ENCODE measurements at regions not wholly inside any gene's neighbourhood (a gene's known extent, or its start where the extent isn't known, plus 50 kb on each side); places are given as distances from the start of the nearest gene placed in this dataset.

DNA sequence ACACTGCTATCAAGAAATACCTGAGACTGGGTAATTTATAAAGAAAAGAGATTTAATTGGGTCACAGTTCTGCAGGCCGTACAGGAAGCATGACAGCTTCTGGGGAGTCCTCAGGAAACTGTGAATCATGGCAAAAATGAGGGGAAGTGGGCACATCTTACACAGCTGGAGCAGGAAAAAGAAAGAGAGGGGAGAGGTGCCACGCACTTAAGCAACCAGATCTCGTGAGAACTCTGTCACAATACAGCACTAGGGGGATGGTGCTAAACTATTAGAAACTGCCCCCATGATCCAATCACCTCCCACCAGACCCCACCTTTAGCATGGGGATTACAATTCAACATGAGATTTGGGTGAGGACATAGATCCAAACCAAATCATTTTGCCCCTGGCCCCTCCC, 105.5 kb upstream of the CPLX2 start:
- DNase-seq = no peak

DNA sequence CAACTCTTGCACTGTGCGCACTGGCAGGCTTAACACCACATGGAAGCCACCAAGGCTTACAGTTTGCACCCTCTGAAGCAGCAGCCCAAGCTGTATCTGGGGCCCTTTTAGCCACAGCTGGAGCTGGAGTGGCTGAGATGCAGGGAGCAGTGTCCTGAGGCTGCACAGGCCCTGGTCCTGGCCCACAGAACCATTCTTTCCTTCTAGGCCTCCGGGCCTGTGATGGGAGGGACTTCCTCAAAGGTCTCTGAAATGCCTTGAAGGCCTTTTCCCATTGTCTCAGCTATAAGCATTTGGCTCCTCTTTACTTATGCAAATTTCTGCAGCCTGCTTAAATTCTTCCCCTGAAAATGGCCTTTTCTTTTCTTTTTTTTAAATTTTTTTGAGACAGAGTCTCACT, 104.4 kb upstream of the CPLX2 start:
- no peak for DNase-seq

DNA sequence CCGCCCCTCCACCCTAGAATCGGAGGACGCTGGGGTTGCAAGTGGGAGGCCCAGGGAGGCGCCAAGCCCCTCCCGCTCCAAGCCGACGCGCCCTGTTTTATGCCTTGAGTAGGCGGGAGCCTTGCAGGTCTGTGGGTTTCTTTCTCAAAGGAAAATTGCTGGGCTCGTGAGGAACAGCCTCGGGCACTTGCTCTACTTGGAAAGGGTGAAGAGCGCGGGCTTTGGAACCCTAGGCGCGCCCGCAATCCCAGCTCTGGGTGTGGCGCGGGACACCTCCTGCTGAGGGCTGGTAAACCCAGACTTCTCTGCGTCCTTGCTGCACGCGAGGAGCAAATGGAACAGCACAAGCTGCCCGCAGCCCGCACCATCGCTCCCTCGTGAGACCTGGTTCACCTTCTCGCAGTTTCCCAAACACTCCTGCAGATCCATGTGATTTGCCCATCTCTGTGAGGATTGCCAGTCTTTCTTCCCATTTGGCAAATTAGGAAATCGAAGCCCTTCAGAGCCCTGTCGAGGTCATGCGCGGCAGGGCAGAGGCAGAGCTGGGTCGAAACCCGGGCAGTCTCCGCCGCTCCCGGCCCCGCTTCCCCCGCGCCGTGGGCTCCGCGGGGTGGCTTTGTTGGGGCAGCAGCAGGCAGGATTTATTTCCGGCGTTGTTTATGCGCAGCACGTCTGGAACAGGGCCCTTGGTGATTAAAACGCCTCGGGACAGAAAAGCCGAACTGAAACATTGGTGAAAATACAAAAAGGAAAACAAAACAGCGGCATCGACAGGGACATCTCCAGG, 98.4 kb upstream of the CPLX2 start:
- no peak for DNase-seq

DNA sequence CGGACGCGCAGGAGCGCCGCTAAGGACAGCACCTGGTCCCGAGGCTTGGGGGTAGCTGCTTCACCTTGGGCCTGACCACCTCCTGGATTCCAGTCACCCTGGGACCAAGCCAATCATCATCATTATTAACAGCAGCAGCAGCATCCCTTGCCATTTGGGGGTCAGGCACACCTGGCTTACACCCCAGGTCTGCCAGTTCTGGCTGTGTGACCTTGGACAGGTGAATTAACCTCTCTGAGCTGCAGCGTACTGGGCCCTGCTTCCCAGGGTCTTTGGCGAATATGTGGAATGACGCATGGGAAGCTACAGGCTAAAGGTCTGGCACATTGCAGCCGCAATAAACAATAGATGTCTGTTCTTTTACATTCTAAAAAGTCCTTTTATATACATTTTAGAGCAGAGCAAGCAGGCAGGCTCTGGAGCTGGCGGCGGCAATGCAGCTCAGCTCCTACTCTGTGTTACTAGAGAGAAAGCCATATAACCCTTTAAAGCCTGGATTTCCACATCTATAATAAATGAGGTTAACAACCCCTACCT, 97.8 kb upstream of the CPLX2 start:
- no peak for DNase-seq

DNA sequence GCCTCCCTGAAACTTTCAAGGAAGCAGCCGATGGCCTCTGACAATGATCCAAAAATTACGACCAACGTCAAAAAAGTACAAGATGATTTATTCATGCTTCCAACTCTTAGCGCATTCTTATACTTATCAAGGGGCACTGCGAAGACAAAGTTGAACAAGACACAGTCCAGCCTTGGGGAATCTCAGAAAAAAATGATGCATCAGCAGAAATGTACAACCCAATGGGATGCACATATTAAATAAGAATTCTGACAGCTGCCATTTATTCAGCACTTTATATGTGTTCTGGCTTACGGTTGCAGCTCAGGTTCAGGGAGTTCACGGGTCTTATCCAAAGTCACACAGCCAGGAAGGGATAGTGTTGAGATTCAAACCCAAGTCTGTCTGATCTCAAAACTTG, 96.0 kb upstream of the CPLX2 start:
- no peak for DNase-seq

DNA sequence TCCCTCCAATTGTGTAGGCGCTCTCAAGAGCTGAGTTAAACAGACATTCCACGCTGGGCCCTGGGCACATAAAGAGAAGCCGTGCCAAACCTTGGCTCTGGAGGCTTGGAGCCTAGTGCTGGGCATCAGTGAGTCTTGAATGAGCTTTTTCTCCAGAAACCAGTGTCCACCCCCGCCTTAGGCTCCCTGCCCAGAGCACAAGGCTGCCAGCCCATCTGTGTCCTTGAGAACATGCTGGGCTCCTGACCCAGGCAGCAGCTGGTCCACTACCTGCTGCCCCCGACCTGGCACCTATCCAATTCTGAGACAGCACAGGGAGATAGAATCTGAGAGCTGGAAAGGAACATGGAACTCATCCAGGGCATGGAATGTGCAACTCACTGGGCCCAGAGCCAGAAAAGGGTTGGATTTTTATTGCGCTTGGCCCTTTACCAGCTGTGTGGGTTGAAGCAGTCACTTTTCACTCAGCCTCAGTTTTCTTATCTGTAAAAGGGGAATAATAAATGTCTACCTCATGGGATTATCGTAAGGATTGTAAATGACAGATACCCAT, 92.4 kb upstream of the CPLX2 start:
- DNase-seq = no peak

DNA sequence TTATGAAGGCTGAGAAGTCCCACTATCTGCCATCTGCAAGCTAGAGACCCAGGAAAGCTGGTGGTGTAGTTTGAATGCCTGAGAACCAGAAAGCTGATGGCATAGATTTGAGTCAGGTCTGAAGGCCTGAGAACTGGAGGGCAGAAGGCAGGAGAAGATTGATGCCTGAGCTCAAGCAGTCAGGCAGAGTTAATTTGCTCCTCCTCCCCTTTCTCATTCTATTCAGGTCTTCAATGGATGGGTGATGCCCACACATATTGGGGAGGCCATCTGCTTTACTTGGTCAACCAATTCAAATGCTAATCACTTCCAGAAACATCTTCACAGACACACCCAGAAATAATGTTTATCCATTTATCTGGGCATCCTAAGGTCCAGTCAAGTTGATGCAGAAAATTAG, 87.6 kb upstream of the CPLX2 start:
- no peak for DNase-seq

DNA sequence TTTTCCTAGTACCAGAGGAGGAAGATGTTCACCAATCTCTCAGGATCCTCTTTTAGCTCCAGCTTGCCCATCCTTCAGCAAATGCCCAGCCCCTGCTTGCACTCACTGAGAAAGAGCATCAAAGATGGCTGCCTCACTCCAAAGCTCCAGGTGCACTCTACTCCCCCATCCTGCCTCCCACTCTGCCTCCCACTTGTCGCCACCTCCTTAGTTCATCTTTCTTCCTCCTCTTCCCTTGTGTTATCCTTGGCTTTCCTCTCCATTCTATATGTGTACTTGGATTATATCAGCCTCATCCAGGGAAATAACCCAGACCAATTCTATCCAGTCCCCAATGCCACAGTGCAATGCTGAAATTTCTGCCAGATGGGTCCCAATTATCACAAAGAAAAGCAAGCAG, 87.1 kb upstream of the CPLX2 start:
- no peak for DNase-seq

DNA sequence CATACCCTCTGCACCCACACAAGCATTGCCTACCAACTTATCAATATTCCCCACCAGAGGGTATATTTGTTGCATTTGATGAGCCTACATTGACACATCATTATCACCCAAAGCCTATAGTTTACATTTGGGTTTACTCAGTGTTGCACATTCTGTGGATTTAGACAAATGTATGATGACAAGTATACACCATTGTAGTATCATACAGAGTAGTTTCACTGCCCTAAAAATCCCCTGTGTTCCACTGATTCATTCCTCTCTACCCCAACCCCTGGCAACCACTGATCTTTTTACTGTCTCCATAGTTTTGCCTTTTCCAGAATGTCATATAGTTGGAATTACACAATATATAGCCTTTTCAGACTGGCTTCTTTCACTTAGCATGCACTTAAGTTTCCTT, 85.7 kb upstream of the CPLX2 start:
- no peak for DNase-seq

DNA sequence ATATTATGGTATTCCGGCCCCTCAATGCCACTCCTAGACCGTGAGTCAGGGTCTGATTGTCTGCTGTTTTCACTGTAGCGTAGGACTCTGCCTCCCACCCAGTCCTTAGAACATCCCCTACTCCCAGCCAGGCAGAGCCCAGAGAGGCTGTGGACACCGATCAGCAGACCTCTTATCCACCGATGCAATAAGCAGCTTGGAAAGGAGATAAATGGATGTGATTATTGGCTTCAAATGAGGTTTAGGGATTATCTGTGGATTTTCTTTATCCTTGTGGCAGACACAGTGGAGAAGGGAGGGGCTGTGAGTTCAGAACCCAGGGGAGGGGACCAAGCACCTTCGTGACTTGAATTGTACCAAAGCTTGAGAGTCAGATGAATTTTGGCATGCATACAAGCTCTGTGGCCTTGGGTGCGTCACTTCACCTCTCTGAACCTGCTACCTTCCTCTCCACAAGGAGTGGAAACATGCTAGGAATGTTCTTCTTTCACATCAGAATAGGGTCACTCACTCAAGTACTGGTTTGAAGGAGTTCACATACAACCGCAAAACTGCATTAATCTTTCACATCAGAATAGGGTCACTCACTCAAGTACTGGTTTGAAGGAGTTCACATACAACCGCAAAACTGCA, 83.1 kb upstream of the CPLX2 start:
- DNase-seq = no peak

DNA sequence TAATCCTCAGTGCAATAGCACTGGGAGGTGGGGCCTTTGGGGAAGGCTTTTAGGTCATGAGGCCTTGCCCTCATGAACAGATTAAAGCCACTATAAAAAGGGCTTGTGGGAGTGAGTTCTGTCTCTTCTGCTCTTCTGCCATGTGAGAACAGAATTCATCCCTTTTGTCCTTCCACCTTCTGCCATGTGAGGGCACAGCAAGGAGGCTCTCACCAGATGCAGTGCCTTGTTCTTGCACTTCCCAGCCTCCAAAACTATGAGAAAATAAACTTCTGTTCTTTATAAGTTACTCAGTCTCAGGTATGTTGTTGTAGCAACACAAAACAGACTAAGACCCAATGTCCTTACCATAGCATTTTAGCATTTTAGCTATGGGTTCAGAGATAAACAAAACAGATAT, 81.7 kb upstream of the CPLX2 start:
- no peak for DNase-seq

DNA sequence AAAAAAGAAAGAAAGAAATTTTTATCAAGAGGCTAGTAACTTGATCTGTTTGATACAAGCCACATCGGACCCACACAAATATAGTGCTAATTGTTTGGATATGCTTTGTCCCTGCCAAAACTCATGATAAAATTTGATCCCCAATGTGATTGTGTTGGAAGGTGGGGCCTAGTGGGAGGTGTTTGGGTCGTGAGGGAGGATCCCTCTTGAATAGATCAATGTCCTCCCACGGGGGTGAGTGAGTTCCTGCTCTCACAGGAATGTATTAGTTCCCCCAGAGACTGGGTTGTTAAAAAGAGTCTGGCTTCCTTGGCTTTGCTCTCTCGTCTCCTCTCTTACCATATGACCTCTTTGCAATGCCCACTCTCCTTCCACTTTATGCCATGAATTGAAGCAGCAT, 80.6 kb upstream of the CPLX2 start:
- DNase-seq = no peak

DNA sequence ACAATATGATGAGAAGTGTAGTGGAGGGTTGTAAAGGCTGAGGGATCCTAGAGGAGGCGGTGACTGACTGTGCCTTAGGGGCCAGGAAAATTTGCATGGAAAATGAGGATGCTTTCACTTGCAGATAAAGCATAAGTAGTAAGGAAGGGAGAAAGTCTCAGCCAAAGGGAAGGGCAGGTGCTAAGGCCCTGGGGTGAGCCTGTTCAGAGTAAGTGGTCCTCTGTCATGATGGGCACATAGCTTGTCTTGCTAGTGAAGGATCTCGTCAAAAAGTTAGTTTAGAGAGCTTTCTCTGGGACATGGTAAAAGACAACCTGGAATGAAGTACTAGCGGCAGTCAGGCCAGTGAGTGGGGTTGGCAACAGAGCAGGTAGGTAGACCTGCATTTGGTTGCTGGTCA, 75.4 kb upstream of the CPLX2 start:
- DNase-seq = no peak

DNA sequence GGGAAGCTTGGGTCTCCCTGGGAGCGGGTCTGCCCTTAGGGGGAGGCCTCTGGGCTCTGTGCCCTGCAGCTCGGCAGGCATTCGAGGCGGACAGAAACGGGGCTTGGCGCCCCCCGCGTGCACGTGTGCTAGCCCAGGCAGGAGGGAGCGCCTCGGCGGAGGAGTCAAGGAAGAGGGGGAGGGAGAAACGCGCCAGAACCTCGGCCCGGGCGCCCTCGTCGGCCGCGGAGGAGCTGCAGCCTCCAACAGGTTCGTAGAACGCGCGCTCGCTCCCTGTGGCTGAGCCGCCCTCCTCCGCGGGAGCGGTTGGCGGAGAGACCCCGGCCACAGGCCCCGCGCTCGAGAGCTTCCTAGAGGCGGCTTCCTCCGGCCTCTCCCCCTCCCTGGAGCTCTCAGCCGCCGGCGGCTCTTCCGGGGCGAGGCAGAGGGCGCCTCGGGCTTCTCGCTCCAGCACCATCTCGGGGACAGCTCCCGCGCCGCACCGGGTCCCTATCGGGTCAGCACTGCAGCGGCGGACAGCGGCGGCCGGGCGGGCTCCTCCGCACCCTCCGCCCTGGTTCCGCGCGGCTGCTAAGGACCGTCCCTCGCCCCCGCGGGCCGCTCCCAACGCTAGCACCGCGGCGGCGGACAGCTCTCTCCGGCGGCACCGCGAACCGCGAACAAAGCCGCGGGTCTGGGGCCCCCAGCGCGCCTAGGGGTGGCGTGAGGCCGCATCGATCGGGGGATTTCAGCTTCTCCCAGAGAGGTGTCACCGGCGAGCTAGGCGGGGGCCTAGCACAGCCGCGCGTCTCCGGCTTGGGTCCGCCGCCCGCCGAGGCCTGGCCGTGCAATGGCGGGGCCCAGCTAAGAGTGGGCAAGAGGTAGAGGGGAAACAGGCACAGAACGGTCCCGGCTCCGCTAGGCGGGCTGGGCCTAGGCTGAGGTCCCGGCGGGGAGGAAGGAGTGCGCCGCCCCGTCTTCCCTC, 74.6 kb upstream of the CPLX2 start:
- DNase-seq = peak; percentile 85 to 88

DNA sequence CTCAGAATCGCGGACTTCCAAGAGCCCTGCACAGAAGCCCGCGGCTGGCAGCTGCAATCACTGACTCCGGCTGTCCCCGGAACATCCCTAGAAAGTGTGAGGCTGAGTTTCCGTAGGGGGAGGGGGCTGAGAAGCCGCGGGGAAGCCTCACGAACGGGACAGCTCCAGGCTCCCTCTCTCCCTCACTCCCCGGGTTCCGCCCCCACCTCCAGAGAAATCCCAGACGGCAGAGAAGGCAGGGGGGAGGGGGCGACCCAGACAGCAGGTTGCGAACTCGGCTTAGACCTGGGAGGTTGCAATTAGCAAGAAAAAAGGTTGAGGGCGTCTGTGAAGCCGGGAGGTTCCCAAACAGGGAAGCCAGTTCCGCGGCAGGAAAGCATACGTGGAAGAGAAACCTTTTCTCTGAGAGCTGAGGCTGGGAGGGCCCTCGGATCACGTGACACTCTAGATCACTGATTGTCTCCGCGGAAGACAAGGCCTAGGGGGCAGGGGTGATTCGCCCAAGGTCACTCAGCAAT, 73.8 kb upstream of the CPLX2 start:
- DNase-seq = no peak

DNA sequence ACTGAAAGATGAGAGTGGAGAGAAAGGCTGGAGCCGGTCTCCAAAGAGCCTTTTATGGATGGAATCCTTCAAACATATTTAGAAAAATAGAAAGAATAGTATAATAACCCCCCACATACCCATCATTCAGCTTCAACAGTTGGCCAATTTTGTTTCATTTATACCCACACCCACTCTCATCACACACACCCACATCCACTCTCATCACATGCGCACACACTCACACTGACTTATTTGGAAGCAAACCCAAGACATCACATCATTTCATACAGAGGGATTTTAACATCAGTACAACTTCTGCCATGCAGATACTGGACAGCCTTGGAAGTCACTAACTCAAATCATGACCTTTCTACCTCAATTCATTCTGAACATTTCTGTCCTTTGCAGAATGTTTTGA, 72.8 kb upstream of the CPLX2 start:
- no peak for DNase-seq

DNA sequence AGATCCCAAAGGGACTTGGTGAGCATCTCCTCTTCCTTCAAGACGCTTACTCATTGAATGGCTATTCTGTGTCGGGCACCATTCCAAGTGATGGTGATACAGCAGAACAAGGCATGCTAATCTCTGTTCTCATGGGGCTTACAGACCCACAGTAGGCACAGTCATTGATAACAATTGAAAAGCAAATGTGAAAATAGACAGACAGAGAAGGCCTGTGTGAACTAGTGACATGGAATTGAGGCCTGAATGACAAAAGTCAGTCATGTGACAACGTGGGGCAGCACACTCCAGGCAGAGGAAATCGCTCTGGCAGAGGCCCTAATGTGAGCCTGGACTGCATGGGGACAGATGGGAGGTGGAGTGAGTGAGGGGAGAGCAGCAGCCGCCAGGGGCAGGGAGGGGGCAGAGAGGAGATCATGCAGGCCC, 70.7 kb upstream of the CPLX2 start:
- DNase-seq = no peak

DNA sequence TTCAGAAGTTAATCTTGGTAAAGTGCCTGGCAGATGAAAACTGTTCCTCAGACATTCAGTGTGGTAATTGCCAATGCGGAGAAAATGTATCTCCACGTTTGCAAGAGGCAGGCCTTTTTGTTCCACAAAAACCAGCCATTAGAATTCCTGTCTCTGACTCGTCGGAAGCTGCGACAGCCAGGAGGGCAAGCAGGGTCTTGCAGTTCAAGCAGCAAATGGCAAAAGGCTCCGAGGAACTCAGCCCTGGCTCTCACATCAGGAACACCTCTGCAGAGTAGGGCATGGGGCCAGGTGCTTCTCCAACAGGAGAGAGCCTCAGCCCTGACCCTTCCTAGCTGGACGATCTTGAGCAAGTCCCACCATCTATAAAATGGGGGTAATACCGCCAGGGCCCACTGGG, 69.0 kb upstream of the CPLX2 start:
- DNase-seq = no peak

DNA sequence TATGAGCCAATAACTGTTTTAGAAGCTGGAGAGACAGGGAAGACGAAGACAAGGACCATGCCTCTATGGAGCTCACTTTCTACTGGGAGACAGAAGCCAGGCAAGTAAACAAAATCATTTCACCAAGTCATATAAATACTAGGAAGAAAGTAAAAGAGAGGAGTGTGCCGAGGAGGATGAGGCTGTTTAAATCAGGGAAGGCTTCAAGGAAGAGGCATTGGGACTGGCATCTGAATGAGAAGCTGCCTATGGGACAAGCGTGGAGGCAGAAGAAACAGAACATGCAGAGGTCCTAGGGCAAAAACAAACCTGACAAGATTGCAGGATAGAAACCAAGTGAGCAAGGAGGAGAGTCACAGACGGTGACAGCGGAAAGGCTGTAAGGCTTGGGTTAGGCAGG, 68.1 kb upstream of the CPLX2 start:
- DNase-seq = no peak

DNA sequence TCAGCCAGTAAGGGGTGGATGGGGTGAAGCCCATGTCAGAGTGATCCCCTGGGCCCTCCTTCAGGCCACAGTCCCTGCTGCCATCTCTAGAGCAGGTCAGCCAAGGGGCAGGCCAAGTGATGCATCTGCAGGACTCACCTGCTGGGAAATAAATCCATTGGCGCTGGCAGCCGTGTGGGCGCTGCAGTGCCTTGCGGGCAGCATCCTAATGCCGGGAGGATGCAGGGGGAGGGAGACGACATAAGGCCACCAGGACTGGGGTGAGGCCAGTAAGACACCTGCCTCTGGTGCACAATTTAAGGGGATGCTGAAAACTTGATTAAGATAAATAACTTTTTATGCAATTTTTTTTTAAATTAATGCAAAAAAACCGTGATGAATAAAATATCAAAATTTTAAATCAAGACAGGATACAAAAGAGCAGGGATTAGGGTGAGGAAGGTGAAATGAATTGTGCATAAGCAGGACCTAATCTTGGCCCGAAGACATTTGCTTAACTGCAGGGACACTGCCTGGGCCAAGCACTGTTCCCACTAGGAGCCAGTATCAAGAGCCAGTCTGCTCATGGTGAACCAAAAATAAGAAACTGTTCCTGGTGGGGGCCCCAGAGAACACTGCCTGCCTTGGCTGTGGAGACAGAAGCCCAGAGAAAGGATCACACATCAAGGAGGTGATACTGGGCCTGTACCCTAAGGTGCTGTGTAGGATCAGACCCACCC, 67.5 kb upstream of the CPLX2 start:
- DNase-seq = no peak

DNA sequence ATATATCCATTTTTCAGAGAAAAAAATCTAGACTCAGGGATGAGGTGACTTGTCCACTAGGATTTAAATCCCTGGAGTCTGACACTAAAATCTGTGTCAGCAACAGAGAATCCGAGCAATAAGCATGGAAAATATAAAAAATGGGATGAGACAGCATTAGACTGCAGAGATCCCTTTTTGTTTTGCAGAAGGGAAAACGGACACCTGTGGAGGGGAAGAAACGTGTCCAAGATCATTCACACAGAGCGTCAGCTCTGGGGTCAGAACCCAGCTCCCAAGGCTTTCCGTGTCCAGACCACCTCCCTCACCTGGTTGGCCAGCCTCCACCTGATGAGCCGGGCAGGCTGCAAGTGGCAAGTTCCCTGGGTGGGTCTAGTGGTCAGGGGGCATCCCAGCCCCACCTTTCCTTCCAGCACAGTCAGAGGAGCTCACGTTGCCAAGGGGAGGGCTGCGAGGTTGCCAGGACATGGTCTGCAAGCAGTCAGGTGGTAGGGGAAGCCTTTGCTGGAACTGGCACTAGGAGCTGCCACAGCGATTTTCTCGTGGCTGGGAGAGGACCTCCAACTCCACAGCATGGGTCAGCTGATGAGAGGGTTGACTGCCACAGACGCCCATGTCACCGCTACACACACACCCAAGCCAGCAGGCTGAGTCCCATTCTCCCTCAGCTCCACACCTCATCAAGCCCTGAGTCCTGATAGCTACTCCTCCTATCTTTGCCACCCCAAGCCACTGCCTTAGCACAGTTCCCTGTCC, 65.9 kb upstream of the CPLX2 start:
- DNase-seq = no peak
